GM23248 (cell line): ENCODE measurements at regions not wholly inside any gene's neighbourhood (a gene's known extent, or its start where the extent isn't known, plus 50 kb on each side); places are given as distances from the start of the nearest gene placed in this dataset.

Experiments
- DNase-seq: peaks from one replicate; pipeline ENCODE4 v3.0.0-alpha.2; 2015
- H2AFZ ChIP-seq: fragments of 200-600 bp; sonication (generic); 2 replicates; pipeline ENCODE4 v1.6.1; 2016; ENCODE audit warnings: antibody characterized with exemption
- H3F3A ChIP-seq: fragments of 200-600 bp; sonication (generic); 2 replicates; pipeline ENCODE4 v1.6.1; 2016; ENCODE audit warnings: mild to moderate bottlenecking, antibody characterized with exemption, mixed run types; ENCODE audit not compliant: insufficient read depth
- H3K27ac ChIP-seq: fragments of 200-600 bp; sonication (generic); 2 replicates; pipeline ENCODE4 v1.5.1; 2016; ENCODE audit warnings: mild to moderate bottlenecking
- H3K27me3 ChIP-seq: fragments of 200-600 bp; sonication (generic); replicated peaks from 2 replicates; pipeline ENCODE4 v1.6.1; 2016; ENCODE audit warnings: mild to moderate bottlenecking; ENCODE audit not compliant: insufficient read depth
- H3K36me3 ChIP-seq: fragments of 200-600 bp; sonication (generic); 2 replicates; pipeline ENCODE4 v1.6.1; 2016; ENCODE audit warnings: low read depth, mild to moderate bottlenecking
- H3K4me1 ChIP-seq: fragments of 200-600 bp; sonication (generic); 2 replicates; pipeline ENCODE4 v1.6.1; 2016; ENCODE audit warnings: mild to moderate bottlenecking; ENCODE audit not compliant: insufficient read depth
- H3K4me2 ChIP-seq: fragments of 200-600 bp; sonication (generic); one replicate; pipeline ENCODE4 v1.6.1; 2016; ENCODE audit warnings: mild to moderate bottlenecking; ENCODE audit not compliant: unreplicated experiment
- H3K4me3 ChIP-seq: fragments of 200-600 bp; sonication (generic); 2 replicates; pipeline ENCODE4 v1.5.1; 2016; ENCODE audit warnings: mild to moderate bottlenecking
- H3K79me2 ChIP-seq: fragments of 200-600 bp; sonication (generic); 2 replicates; pipeline ENCODE4 v1.6.1; 2016; ENCODE audit warnings: mild to moderate bottlenecking; ENCODE audit not compliant: insufficient read depth
- H3K9ac ChIP-seq: fragments of 200-600 bp; sonication (generic); 2 replicates; pipeline ENCODE4 v1.6.1; 2016; ENCODE audit warnings: mild to moderate bottlenecking
- H3K9me2 ChIP-seq: fragments of 200-600 bp; sonication (generic); 2 replicates; pipeline ENCODE4 v1.6.1; 2016; ENCODE audit warnings: mixed run types, mild to moderate bottlenecking, moderate library complexity; ENCODE audit not compliant: insufficient read depth
- H3K9me3 ChIP-seq: fragments of 200-600 bp; sonication (generic); one replicate; pipeline ENCODE4 v1.6.1; 2017; ENCODE audit warnings: low read depth
- H4K20me1 ChIP-seq: fragments of 200-600 bp; sonication (generic); 2 replicates; pipeline ENCODE4 v1.6.0; 2016; ENCODE audit not compliant: insufficient read depth
- EZH2 ChIP-seq: fragments of 200-600 bp; sonication (generic); IDR thresholded peaks from 2 replicates; pipeline ENCODE4 v1.6.1; 2018; ENCODE audit warnings: antibody characterized with exemption, mild to moderate bottlenecking; ENCODE audit not compliant: insufficient read depth, poor library complexity, severe bottlenecking
- EZH2phosphoT487 ChIP-seq: fragments of 200-600 bp; sonication (generic); IDR thresholded peaks from 2 replicates; pipeline ENCODE4 v1.6.1; 2018; ENCODE audit warnings: antibody characterized with exemption, moderate library complexity, mild to moderate bottlenecking, low read depth; ENCODE audit not compliant: insufficient read depth
- WGBS, 2 experiments: methylation state at CpG; one replicate each; pipeline ENCODE4 v1.1.6; 2015 to 2017; ENCODE audit warnings: low lambda C conversion rate in 2 of 2, low coverage in 1 of 2; ENCODE audit errors: missing lambda C conversion rate in 2 of 2; 5-methylcytosine and 5-hydroxymethylcytosine counted together
- in situ Hi-C: fragments of 300-500 bp; cut with MboI; formaldehyde crosslinking; loops from 2 replicates; pipeline ENCODE4 v1.15.0; 2020

DNA sequence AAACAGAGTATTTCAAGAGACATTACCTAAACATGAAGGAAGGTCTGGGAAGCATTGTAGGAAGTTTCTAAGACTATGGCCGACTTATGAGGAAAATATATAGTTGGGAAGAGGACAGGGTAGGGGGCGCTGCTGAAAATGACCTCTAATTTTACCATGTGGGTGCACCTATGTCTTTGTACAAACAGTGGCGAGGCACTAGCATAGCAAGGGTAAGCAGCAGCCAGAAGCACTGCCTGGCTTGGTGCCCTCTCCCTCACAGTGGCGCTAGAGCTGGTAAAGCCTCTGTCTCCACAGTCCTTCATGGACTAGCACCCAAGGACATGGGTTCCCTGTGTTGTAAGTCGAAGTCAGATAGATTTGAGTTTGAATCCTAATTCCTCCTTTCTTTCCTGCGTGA is 461.2 kb downstream of the INHBA start:
- H3K9me3 ChIP-seq = no peaks in the 10 kb centered on the region
- H3K4me1 ChIP-seq = peaks cover 25% of the 10 kb centered on the region
- no peak overlapping the region for H3K4me2 ChIP-seq
- no peak overlapping the region for H2AFZ ChIP-seq
- H3K9ac ChIP-seq = no peak overlapping the region
- in situ Hi-C loops = no loop called here
- H3K79me2 ChIP-seq = no peaks in the 10 kb centered on the region
- no peaks in the 10 kb centered on the region for H3K36me3 ChIP-seq
- no peaks in the 10 kb centered on the region for H4K20me1 ChIP-seq
- no peak for DNase-seq
- TF ChIP-seq EZH2phosphoT487 = no peak
- TF ChIP-seq EZH2 = no peak
- H3F3A ChIP-seq = peaks cover 22% of the 10 kb centered on the region
- H3K27ac ChIP-seq = no peak overlapping the region
- H3K4me3 ChIP-seq = no peak overlapping the region
- H3K27me3 ChIP-seq = no peaks in the 10 kb centered on the region
- no peaks in the 10 kb centered on the region for H3K9me2 ChIP-seq
- WGBS, 2 experiments = 92 to 93% methylated on average over 6 of the region's 6 CpGs

DNA sequence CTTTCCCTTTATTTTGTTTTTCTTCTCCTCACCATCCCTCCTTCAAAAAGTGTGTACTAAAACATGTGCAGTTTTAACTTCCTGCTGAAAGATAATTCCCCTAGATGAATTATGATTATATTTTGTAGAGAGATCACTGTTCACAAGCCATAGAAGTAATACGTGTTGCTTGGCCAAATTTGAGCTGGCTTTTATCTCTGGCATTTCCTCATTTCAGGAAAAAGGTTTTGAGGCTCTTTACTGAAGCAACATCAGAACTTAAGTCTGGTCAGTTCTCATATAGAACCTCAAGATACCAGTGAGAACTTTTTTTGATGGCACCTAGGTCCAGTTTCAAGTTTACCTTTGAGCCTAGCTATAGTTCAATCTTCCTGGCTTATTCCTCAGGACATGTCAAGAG is 463.3 kb downstream of the INHBA start:
- no peaks in the 10 kb centered on the region for H3K36me3 ChIP-seq
- no peak for DNase-seq
- H3K27me3 ChIP-seq = no peaks in the 10 kb centered on the region
- no peak overlapping the region for H3K27ac ChIP-seq
- no peak overlapping the region for H2AFZ ChIP-seq
- H3F3A ChIP-seq = peaks cover 22% of the 10 kb centered on the region
- peak overlapping the region; percentile 40 for H3K4me2 ChIP-seq
- H3K4me1 ChIP-seq = peaks cover 25% of the 10 kb centered on the region
- no peaks in the 10 kb centered on the region for H3K9me3 ChIP-seq
- H3K9ac ChIP-seq = no peak overlapping the region
- H3K4me3 ChIP-seq = no peak overlapping the region
- no peaks in the 10 kb centered on the region for H4K20me1 ChIP-seq
- in situ Hi-C loops = no loop called here
- TF ChIP-seq EZH2phosphoT487 (no peak), EZH2 (no peak)
- WGBS, 2 experiments = 32 to 54% methylated on average over 1 of the region's 1 CpG
- no peaks in the 10 kb centered on the region for H3K9me2 ChIP-seq
- H3K79me2 ChIP-seq = no peaks in the 10 kb centered on the region

DNA sequence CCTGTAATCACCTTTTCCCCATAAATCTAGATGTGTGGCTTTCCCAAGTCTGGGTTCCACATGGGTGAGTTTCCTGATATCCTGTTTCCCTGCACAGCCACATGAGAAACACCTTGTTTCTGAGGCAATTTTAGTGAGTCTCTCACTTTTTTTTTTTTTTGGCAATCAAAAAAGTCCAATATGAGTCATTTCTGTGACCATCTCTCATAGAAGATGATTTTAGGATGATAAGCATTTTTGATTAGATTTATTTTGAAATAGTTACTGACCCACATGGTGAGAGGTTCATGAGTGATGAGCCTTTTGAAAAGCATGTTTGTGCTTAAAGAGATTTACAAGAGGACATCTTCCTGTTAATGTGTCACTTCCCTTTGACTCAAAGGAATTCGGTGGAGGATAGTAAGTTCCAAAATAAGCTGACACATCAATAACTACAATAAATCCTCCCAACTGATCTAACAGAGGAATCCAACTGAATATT is 464.0 kb downstream of the INHBA start:
- Histone ChIP-seq H3K4me1 (peaks cover 25% of the 10 kb centered on the region), H3K27ac (no peak overlapping the region), H4K20me1 (no peaks in the 10 kb centered on the region), H3K36me3 (no peaks in the 10 kb centered on the region), H3K79me2 (no peaks in the 10 kb centered on the region), H3K9ac (no peak overlapping the region), H3K4me2 (peak overlapping the region; percentile 40), H3K27me3 (no peaks in the 10 kb centered on the region), H3K9me2 (no peaks in the 10 kb centered on the region), H3K9me3 (no peaks in the 10 kb centered on the region), H3K4me3 (no peak overlapping the region), H2AFZ (no peak overlapping the region), H3F3A (peaks cover 22% of the 10 kb centered on the region)
- peak; percentile 55 for DNase-seq
- TF ChIP-seq EZH2phosphoT487 = peak; percentile 76
- TF ChIP-seq EZH2 = no peak
- in situ Hi-C loops = no loop called here
- WGBS, 2 experiments = 0% methylated on average over 1 of the region's 1 CpG

DNA sequence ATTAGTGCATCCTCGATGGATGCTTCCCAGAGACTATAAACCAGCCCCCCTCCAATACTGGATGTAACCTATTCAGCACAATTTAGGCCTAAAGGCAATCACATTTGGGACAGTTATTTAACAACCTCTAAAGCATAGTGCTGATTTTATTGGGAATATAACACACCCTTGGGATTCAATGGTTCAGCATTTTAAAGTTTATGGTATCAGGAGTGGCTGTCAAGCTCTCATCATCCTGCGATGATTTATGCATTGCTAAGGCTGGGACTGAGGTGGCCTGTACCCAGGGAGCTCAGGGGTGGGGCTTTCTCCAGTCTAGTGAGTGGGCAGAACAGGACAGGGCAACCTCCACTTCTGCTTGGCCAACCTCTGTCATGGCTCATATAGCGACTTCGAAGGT is 464.9 kb downstream of the INHBA start:
- Histone ChIP-seq H3F3A (peaks cover 22% of the 10 kb centered on the region), H3K27me3 (no peaks in the 10 kb centered on the region), H3K9ac (no peak overlapping the region), H3K9me3 (no peaks in the 10 kb centered on the region), H3K27ac (no peak overlapping the region), H3K36me3 (no peaks in the 10 kb centered on the region), H3K79me2 (no peaks in the 10 kb centered on the region), H3K9me2 (no peaks in the 10 kb centered on the region), H3K4me1 (peaks cover 31% of the 10 kb centered on the region), H4K20me1 (no peaks in the 10 kb centered on the region), H3K4me3 (no peak overlapping the region), H3K4me2 (no peak overlapping the region), H2AFZ (no peak overlapping the region)
- no peak for TF ChIP-seq EZH2
- no peak for TF ChIP-seq EZH2phosphoT487
- 85 to 88% methylated on average over 4 of the region's 4 CpGs for WGBS, 2 experiments
- DNase-seq = no peak
- in situ Hi-C loops = no loop called here

- Histone ChIP-seq H3K4me1 (peaks cover 7% of the 10 kb centered on the region; the same call in 1 of the 2 replicates), H3K4me2 (no peak overlapping the region), H3K36me3 (no peaks in the 10 kb centered on the region), H3K4me3 (no peak overlapping the region), H4K20me1 (no peaks in the 10 kb centered on the region), H3K27ac (peak overlapping the region; percentile 53; the same call in 1 of the 2 replicates), H3K9me2 (no peaks in the 10 kb centered on the region), H3K9me3 (no peaks in the 10 kb centered on the region), H3K79me2 (no peaks in the 10 kb centered on the region), H2AFZ (no peak overlapping the region), H3F3A (0 out of 2 replicates have a peak, but pooled peaks cover 6% of the 10 kb centered on the region), H3K9ac (no peak overlapping the region), H3K27me3 (no peaks in the 10 kb centered on the region)
- in situ Hi-C loops = no loop called here
- no peak for TF ChIP-seq EZH2phosphoT487
- no peak for TF ChIP-seq EZH2
- 76 to 83% methylated on average over 2 of the region's 2 CpGs for WGBS, 2 experiments
- peak; percentile 74 for DNase-seq
Observed at GRCh38 chr7:41232086-41232485, 470.8 kb downstream of the INHBA start.
